Spleen (tissue), 11 donors: ENCODE measurements at regions not wholly inside any gene's neighbourhood (a gene's known extent, or its start where the extent isn't known, plus 50 kb on each side); places are given as distances from the start of the nearest gene placed in this dataset.

Experiments used
- DNase-seq: peaks from one replicate; pipeline ENCODE4 v3.0.0-alpha.2; 2020
- H3K27ac ChIP-seq, 8 donors: fragments of 200-600 bp; sonication (generic) in 7 of 8; 1 replicate in 4 of 8; 2 replicates in 4 of 8; pipeline versions ENCODE4 v1.5.0 to v1.8.0; 2016 to 2021; ENCODE audit warnings: inconsistent platforms in 4 of 8, mild to moderate bottlenecking in 4 of 8, moderate library complexity in 1 of 8
- H3K27me3 ChIP-seq, 7 donors: fragments of 200-600 bp; sonication (generic) in 6 of 7; replicated peaks in 1 of 7; 1 replicate in 4 of 7; 2 replicates in 3 of 7; pipeline versions ENCODE4 v1.5.0 to v1.8.0; 2016 to 2021; ENCODE audit warnings: inconsistent platforms in 3 of 7, mild to moderate bottlenecking in 1 of 7
- H3K36me3 ChIP-seq, 6 donors: fragments of 200-600 bp; sonication (generic) in 5 of 6; 1 replicate in 4 of 6; 2 replicates in 2 of 6; pipeline versions ENCODE4 v1.5.0 to v1.8.0; 2016 to 2021; ENCODE audit warnings: inconsistent platforms in 2 of 6
- H3K4me1 ChIP-seq, 6 donors: fragments of 200-600 bp; sonication (generic) in 5 of 6; 1 replicate in 3 of 6; 2 replicates in 3 of 6; pipeline versions ENCODE4 v1.5.0 to v1.8.0; 2016 to 2021; ENCODE audit warnings: inconsistent platforms in 3 of 6
- H3K4me3 ChIP-seq, 8 donors: fragments of 200-600 bp; sonication (generic) in 7 of 8; 1 replicate in 4 of 8; 2 replicates in 4 of 8; pipeline versions ENCODE4 v1.5.0 to v1.8.0; 2016 to 2021; ENCODE audit warnings: inconsistent platforms in 4 of 8, mild to moderate bottlenecking in 4 of 8, moderate library complexity in 2 of 8
- H3K9me3 ChIP-seq, 8 donors: fragments of 200-600 bp; sonication (generic) in 7 of 8; 1 replicate in 4 of 8; 2 replicates in 4 of 8; pipeline versions ENCODE4 v1.5.0 to v1.8.0; 2016 to 2021; ENCODE audit warnings: inconsistent platforms in 4 of 8
- CTCF ChIP-seq, 11 experiments: fragments of 200-600 bp in 7 of 11; fragments of 450-650 bp in 4 of 11; sonication (generic) in 4 of 11; IDR thresholded peaks in 8 of 11; conservative IDR thresholded peaks in 3 of 11; 1 replicate in 7 of 11; 2 replicates in 4 of 11; pipeline versions ENCODE4 v1.4.0 to v1.8.0; 2016 to 2021; ENCODE audit warnings: antibody characterized with exemption in 11 of 11, inconsistent platforms in 4 of 11, mild to moderate bottlenecking in 1 of 11
- POLR2A ChIP-seq, 3 donors: fragments of 450-650 bp; IDR thresholded peaks; one replicate each; pipeline ENCODE4 v1.5.1; 2017; ENCODE audit warnings: antibody characterized with exemption in 3 of 3, mild to moderate bottlenecking in 1 of 3
- POLR2AphosphoS5 ChIP-seq, 3 donors: sonication (generic); formaldehyde crosslinking; IDR thresholded peaks; one replicate each; pipeline ENCODE4 v1.5.1; 2017; ENCODE audit warnings: antibody characterized with exemption in 3 of 3
- WGBS, 5 donors: extraction: QIAGEN DNeasy Blood & Tissue Kit in 3 of 5; methylation state at CpG; one replicate each; pipeline versions ENCODE4 v1.1.5 to v1.1.7; 2013 to 2018; 5-methylcytosine and 5-hydroxymethylcytosine counted together
- intact Hi-C: fragments of 100-400 bp; cut with DNase I; formaldehyde crosslinking; loops from one replicate; pipeline ENCODE4 v1.15.0; 2023; ENCODE audit warnings: low total_unique reads
- donor health status: healthy with polysubstance abuse.
- donor health status: DM: no; HTN: no; CAD: no; lungs with moderate emphysema.
- donor health status: DM: no; HTN: no; CAD: no.
- donor health status: Bipolar disorder and iron deficiency.
- donor health status: healthy.
- donor health status: DM: no; HTN: no; CAD: no.
- donor health status: DM: yes; HTN: yes; CAD: no.

- H3K4me3 ChIP-seq = no peak overlapping the region
- TF ChIP-seq POLR2AphosphoS5 (IDR thresholded peaks at IDR 0.05) (no peak), CTCF (IDR thresholded peaks at IDR 0.05 in 8 of 11, conservative IDR thresholded peaks at IDR 0.05 in 3 of 11) (no peak)
- H3K36me3 ChIP-seq = no peaks in the 10 kb centered on the region
- H3K27ac ChIP-seq = no peak overlapping the region
- H3K9me3 ChIP-seq = peaks cover 0 to 24% (median 15%) of the 10 kb centered on the region in 8 donors
- no peaks in the 10 kb centered on the region for H3K27me3 ChIP-seq
- H3K4me1 ChIP-seq = no peaks in the 10 kb centered on the region
- no peak for DNase-seq
- intact Hi-C loops = no loop called here
These were observed 237.2 kb upstream of the CDH6 start for GRCh38 chr5:30956251-30956650.

GRCh38 chr5:30937070-30937469 lies 256.4 kb upstream of the CDH6 start:
- no peaks in the 10 kb centered on the region for H3K27me3 ChIP-seq
- H3K27ac ChIP-seq = no peak overlapping the region
- no peak for TF ChIP-seq CTCF (IDR thresholded peaks at IDR 0.05 in 8 of 11, conservative IDR thresholded peaks at IDR 0.05 in 3 of 11)
- TF ChIP-seq POLR2AphosphoS5 (IDR thresholded peaks at IDR 0.05) = no peak
- no peak for TF ChIP-seq POLR2A (IDR thresholded peaks at IDR 0.05)
- no peaks in the 10 kb centered on the region for H3K36me3 ChIP-seq
- H3K4me1 ChIP-seq = no peaks in the 10 kb centered on the region
- no peak for DNase-seq
- intact Hi-C loops = no loop called here
- no peak overlapping the region for H3K4me3 ChIP-seq
- 26 to 45% (median 37%) methylated on average over 4 of the region's 4 CpGs for WGBS, 5 donors
- H3K9me3 ChIP-seq = peaks cover 0 to 5% (median 0%) of the 10 kb centered on the region in 8 donors

GRCh38 chr5:30933599-30933998 lies 259.9 kb upstream of the CDH6 start:
- WGBS, 5 donors = 70 to 74% (median 71%) methylated on average over 4 of the region's 4 CpGs
- intact Hi-C loops = no loop called here
- no peak overlapping the region for H3K27ac ChIP-seq

More at GRCh38 chr5:30933599-30933998, 259.9 kb upstream of the CDH6 start:
- DNase-seq = no peak
- no peak for TF ChIP-seq CTCF (IDR thresholded peaks at IDR 0.05 in 8 of 11, conservative IDR thresholded peaks at IDR 0.05 in 3 of 11)
- TF ChIP-seq POLR2AphosphoS5 (IDR thresholded peaks at IDR 0.05) = no peak
- TF ChIP-seq POLR2A (IDR thresholded peaks at IDR 0.05) = no peak
- Histone ChIP-seq H3K27me3 (no peaks in the 10 kb centered on the region), H3K4me1 (no peaks in the 10 kb centered on the region), H3K36me3 (no peaks in the 10 kb centered on the region), H3K4me3 (no peak overlapping the region), H3K9me3 (peaks cover 0 to 5% (median 0%) of the 10 kb centered on the region in 8 donors)
